HEK293T (cell line): ENCODE measurements at regions not wholly inside any gene's neighbourhood (a gene's known extent, or its start where the extent isn't known, plus 50 kb on each side); places are given as distances from the start of the nearest gene placed in this dataset.

Experiments used
- BHLHE40 ChIP-seq: fragments of 450-650 bp; IDR thresholded peaks from 2 replicates; pipeline ENCODE4 v1.6.1; 2016; ENCODE audit warnings: mild to moderate bottlenecking, moderate library complexity, borderline replicate concordance
- FOXK2 ChIP-seq: fragments of 450-650 bp; IDR thresholded peaks from 2 replicates; pipeline ENCODE4 v1.6.1; 2016; ENCODE audit warnings: mild to moderate bottlenecking
- LEF1 ChIP-seq: fragments of 450-650 bp; IDR thresholded peaks from 2 replicates; pipeline ENCODE4 v1.6.1; 2017; ENCODE audit warnings: mild to moderate bottlenecking, borderline replicate concordance
- PKNOX1 ChIP-seq: fragments of 450-650 bp; IDR thresholded peaks from 2 replicates; pipeline ENCODE4 v1.6.1; 2016
- SP1 ChIP-seq: fragments of 450-650 bp; IDR thresholded peaks from 2 replicates; pipeline ENCODE4 v1.6.1; 2017
- ZNF384 ChIP-seq: fragments of 450-650 bp; IDR thresholded peaks from 2 replicates; pipeline ENCODE4 v1.6.1; 2016

- TF ChIP-seq PKNOX1 (no peak), ZNF384 (no peak), FOXK2 (no peak), LEF1 (no peak), SP1 (no peak), BHLHE40 (no peak)
Observed at GRCh38 chr15:95319242-95319641, 1011.3 kb upstream of the NR2F2 start.
